ENCODE measurements at regions not wholly inside any gene's neighbourhood (a gene's known extent, or its start where the extent isn't known, plus 50 kb on each side); places are given as distances from the start of the nearest gene placed in this dataset.
"Not testable (repeated sequence)": the region's sequence is repeated elsewhere in the genome, so short reads cannot be mapped to it uniquely, and the experiment has no call there.

GRCh38 chr3:170711786-170712185 lies 125.9 kb upstream of the SLC7A14 start:
- DNase-seq (ENCODE audit: low read depth in 1 of 2, low spot score in 1 of 2), result no peak

GRCh38 chr3:170709046-170709445 lies 123.2 kb upstream of the SLC7A14 start:
- no peak for DNase-seq (ENCODE audit: low read depth in 1 of 2, low spot score in 1 of 2)

- no peak for DNase-seq (ENCODE audit: low read depth in 1 of 2, low spot score in 1 of 2)
Observed at GRCh38 chr3:170707899-170708298, 122.0 kb upstream of the SLC7A14 start.

GRCh38 chr3:170705131-170705530 lies 119.3 kb upstream of the SLC7A14 start:
- no peak for DNase-seq (ENCODE audit: low read depth in 1 of 2, low spot score in 1 of 2)

- DNase-seq (ENCODE audit: low read depth in 1 of 2, low spot score in 1 of 2), result no peak
Observed at GRCh38 chr3:170703121-170703588, 117.3 kb upstream of the SLC7A14 start.

GRCh38 chr3:170701696-170702678 lies 116.1 kb upstream of the SLC7A14 start:
- no peak for DNase-seq (ENCODE audit: low read depth in 1 of 2, low spot score in 1 of 2)

GRCh38 chr3:170700054-170700404 lies 114.2 kb upstream of the SLC7A14 start:
- DNase-seq (ENCODE audit: low read depth in 1 of 2, low spot score in 1 of 2), result no peak

- no peak for DNase-seq (ENCODE audit: low read depth in 1 of 2, low spot score in 1 of 2)
Observed at GRCh38 chr3:170699158-170700053, 113.5 kb upstream of the SLC7A14 start.

- DNase-seq (ENCODE audit: low read depth in 1 of 2, low spot score in 1 of 2), result no peak
Observed at GRCh38 chr3:170697908-170698307, 112.0 kb upstream of the SLC7A14 start.

- no peak for DNase-seq (ENCODE audit: low read depth in 1 of 2, low spot score in 1 of 2)
Observed at GRCh38 chr3:170697131-170697530, 111.3 kb upstream of the SLC7A14 start.

GRCh38 chr3:170695486-170696064 lies 109.7 kb upstream of the SLC7A14 start:
- no peak for DNase-seq (ENCODE audit: low read depth in 1 of 2, low spot score in 1 of 2)

GRCh38 chr3:170692720-170693119 lies 106.8 kb upstream of the SLC7A14 start:
- no peak for DNase-seq (ENCODE audit: low read depth in 1 of 2, low spot score in 1 of 2)

GRCh38 chr3:170690661-170690981 lies 104.7 kb upstream of the SLC7A14 start:
- no peak for DNase-seq (ENCODE audit: low read depth in 1 of 2, low spot score in 1 of 2)

GRCh38 chr3:170689893-170690660 lies 104.2 kb upstream of the SLC7A14 start:
- peak in 1 of 2 donors; percentile 5 for DNase-seq (ENCODE audit: low read depth in 1 of 2, low spot score in 1 of 2)

GRCh38 chr3:170689296-170689829 lies 103.5 kb upstream of the SLC7A14 start:
- no peak for DNase-seq (ENCODE audit: low read depth in 1 of 2, low spot score in 1 of 2)

- not testable (repeated sequence) for DNase-seq (ENCODE audit: low read depth in 1 of 2, low spot score in 1 of 2)
Observed at GRCh38 chr3:170688222-170688621, 102.3 kb upstream of the SLC7A14 start.

GRCh38 chr3:170680593-170680992 lies 94.7 kb upstream of the SLC7A14 start:
- DNase-seq (ENCODE audit: low read depth in 1 of 2, low spot score in 1 of 2), result no peak

- DNase-seq (ENCODE audit: low read depth in 1 of 2, low spot score in 1 of 2), result no peak
Observed at GRCh38 chr3:170679190-170679589, 93.3 kb upstream of the SLC7A14 start.

GRCh38 chr3:170670504-170670903 lies 84.6 kb upstream of the SLC7A14 start:
- DNase-seq (ENCODE audit: low read depth in 1 of 2, low spot score in 1 of 2), result no peak

- DNase-seq (ENCODE audit: low read depth in 1 of 2, low spot score in 1 of 2), result not testable (repeated sequence)
Observed at GRCh38 chr3:170662986-170663385, 77.1 kb upstream of the SLC7A14 start.

Measured in activated T-helper 1 cell treated with anti-CD3 and anti-CD28 coated beads, Interleukin-2, amount 50 U/mL, for 16 hours (primary cell).